GM18499 (cell line): ENCODE measurements at regions not wholly inside any gene's neighbourhood (a gene's known extent, or its start where the extent isn't known, plus 50 kb on each side); places are given as distances from the start of the nearest gene placed in this dataset.

Experiments used
- ATAC-seq: cut with Tn5 transposase; IDR thresholded peaks from one replicate; pipeline ENCODE4 v1.9.1; 2021; ENCODE audit warnings: moderate number of reproducible peaks; ENCODE audit not compliant: insufficient read depth, unreplicated experiment

- no peak for ATAC-seq
Observed at GRCh38 chr3:72340056-72340455, 508.2 kb downstream of the SHQ1 start.

GRCh38 chr3:72339670-72340030, 508.6 kb downstream of the SHQ1 start:
- no peak for ATAC-seq

GRCh38 chr3:72338942-72339669, 509.1 kb downstream of the SHQ1 start:
- no peak for ATAC-seq

GRCh38 chr3:72338082-72338941, 509.9 kb downstream of the SHQ1 start:
- no peak for ATAC-seq

GRCh38 chr3:72337480-72337855, 510.8 kb downstream of the SHQ1 start:
- ATAC-seq, result no peak

GRCh38 chr3:72336821-72337479, 511.3 kb downstream of the SHQ1 start:
- no peak for ATAC-seq

GRCh38 chr3:72336114-72336651, 512.1 kb downstream of the SHQ1 start:
- no peak for ATAC-seq

- ATAC-seq, result no peak
Observed at GRCh38 chr3:72335458-72336095, 512.7 kb downstream of the SHQ1 start.

GRCh38 chr3:72334681-72335457, 513.4 kb downstream of the SHQ1 start:
- no peak for ATAC-seq

- ATAC-seq, result no peak
Observed at GRCh38 chr3:72332689-72333088, 515.6 kb downstream of the SHQ1 start.

- ATAC-seq, result no peak
Observed at GRCh38 chr3:72332036-72332435, 516.2 kb downstream of the SHQ1 start.

GRCh38 chr3:72331076-72331475, 517.2 kb downstream of the SHQ1 start:
- ATAC-seq, result no peak

GRCh38 chr3:72329354-72329753, 518.9 kb downstream of the SHQ1 start:
- ATAC-seq, result no peak

GRCh38 chr3:72328755-72329277, 519.4 kb downstream of the SHQ1 start:
- no peak for ATAC-seq

- no peak for ATAC-seq
Observed at GRCh38 chr3:72327008-72327407, 521.2 kb downstream of the SHQ1 start.

- no peak for ATAC-seq
Observed at GRCh38 chr3:72324253-72324811, 523.9 kb downstream of the SHQ1 start.

GRCh38 chr3:72323773-72324172, 524.5 kb downstream of the SHQ1 start:
- no peak for ATAC-seq

- ATAC-seq, result no peak
Observed at GRCh38 chr3:72322264-72322976, 525.8 kb downstream of the SHQ1 start.

GRCh38 chr3:72320955-72321303, 527.3 kb downstream of the SHQ1 start:
- no peak for ATAC-seq
